Epithelial cell of esophagus (primary cell): ENCODE measurements at regions not wholly inside any gene's neighbourhood (a gene's known extent, or its start where the extent isn't known, plus 50 kb on each side); places are given as distances from the start of the nearest gene placed in this dataset.

Experiments used
- DNase-seq: peaks from one replicate; pipeline ENCODE4 v3.0.0; 2010; ENCODE audit warnings: low read depth
- H3K4me3 ChIP-seq: 2 replicates; pipeline ENCODE4 v1.5.1; 2011; ENCODE audit warnings: mild to moderate bottlenecking, low read length, control low read depth
- TF ChIP-seq, protein P1 (sequence below): IDR thresholded peaks from 2 replicates; pipeline ENCODE4 v1.5.1; 2011; ENCODE audit warnings: low read depth, mild to moderate bottlenecking, low read length, control low read depth, inconsistent platforms; ENCODE audit not compliant: insufficient read depth; ENCODE audit errors: missing control alignments

- no peak for DNase-seq
- H3K4me3 ChIP-seq = no peak overlapping the region
- TF ChIP-seq, protein P1, sequence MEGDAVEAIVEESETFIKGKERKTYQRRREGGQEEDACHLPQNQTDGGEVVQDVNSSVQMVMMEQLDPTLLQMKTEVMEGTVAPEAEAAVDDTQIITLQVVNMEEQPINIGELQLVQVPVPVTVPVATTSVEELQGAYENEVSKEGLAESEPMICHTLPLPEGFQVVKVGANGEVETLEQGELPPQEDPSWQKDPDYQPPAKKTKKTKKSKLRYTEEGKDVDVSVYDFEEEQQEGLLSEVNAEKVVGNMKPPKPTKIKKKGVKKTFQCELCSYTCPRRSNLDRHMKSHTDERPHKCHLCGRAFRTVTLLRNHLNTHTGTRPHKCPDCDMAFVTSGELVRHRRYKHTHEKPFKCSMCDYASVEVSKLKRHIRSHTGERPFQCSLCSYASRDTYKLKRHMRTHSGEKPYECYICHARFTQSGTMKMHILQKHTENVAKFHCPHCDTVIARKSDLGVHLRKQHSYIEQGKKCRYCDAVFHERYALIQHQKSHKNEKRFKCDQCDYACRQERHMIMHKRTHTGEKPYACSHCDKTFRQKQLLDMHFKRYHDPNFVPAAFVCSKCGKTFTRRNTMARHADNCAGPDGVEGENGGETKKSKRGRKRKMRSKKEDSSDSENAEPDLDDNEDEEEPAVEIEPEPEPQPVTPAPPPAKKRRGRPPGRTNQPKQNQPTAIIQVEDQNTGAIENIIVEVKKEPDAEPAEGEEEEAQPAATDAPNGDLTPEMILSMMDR = no peak
Observed at GRCh38 chr11:116418388-116419041, 354.3 kb downstream of the BUD13 start.

GRCh38 chr11:116416852-116417251, 355.9 kb downstream of the BUD13 start:
- DNase-seq = no peak
- TF ChIP-seq, protein P1 = no peak
- H3K4me3 ChIP-seq = no peak overlapping the region

DNA sequence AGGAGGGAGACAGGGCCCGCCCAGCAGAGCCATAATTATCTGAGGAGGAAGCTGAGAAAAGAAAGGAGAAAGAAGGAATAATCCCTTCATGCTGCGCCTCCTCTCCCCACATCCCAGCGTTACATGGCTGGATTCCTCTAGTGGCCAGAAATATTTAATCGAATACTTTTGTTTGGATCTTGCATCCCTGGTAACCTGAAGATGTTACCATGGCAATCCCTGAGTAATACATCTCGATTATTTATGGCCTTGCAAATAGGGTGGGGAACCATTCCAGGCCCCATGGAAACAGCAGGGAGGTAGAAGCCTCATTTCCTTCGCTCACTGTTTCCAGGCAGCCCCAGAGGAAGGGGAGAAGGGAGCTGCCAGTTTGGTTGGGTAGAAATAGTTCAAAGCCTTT, 357.7 kb downstream of the BUD13 start:
- TF ChIP-seq, protein P1 = no peak
- no peak for DNase-seq
- H3K4me3 ChIP-seq = no peak overlapping the region

- H3K4me3 ChIP-seq = no peak overlapping the region
- TF ChIP-seq, protein P1 = no peak
- no peak for DNase-seq
Observed at GRCh38 chr11:116414357-116414880, 358.4 kb downstream of the BUD13 start.

DNA sequence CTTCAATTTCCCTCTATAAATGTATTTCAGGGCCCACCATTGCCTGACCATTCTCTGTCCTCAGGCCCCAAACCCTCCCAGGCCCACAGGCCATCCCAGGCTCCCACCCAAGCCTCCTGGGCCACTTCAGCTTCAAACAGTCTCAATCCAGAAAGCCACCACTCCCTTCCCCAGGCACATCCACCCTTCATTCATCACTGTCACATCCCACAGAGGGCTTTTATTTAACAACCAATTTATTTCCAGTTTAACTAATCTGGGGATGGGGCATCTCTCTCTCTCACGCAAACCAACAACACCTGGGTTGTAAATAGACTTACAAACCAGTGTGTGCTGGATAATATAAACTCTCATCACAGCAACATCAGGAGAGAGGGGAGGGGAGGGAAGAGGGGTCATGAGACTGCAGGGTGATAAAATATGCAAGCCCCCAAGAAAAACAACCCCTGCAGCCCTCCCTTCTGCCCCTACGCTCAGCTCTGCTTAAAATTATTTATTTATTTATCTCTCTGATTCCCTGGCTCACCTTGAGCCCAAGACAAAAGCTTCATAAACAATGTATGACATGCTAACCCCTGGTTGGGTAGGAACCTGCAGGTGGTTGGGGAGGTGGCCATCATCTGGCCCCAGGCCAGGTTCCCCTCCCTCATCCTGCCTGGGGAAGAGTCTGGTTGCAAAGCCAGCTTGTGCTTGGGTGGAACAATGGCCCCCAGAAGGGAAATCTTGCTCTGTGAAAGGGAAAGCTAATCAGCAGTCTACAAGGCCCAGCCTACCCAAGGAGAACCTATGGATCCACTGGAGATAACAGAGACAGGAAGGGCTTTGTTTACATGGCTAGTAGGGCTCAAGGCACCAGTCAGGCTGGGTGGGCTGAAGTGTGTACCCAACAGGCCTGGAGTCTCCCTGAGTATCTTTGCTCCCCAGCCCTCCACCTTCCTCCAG, 359.2 kb downstream of the BUD13 start:
- no peak overlapping the region for H3K4me3 ChIP-seq
- DNase-seq = no peak
- TF ChIP-seq, protein P1 = no peak

DNA sequence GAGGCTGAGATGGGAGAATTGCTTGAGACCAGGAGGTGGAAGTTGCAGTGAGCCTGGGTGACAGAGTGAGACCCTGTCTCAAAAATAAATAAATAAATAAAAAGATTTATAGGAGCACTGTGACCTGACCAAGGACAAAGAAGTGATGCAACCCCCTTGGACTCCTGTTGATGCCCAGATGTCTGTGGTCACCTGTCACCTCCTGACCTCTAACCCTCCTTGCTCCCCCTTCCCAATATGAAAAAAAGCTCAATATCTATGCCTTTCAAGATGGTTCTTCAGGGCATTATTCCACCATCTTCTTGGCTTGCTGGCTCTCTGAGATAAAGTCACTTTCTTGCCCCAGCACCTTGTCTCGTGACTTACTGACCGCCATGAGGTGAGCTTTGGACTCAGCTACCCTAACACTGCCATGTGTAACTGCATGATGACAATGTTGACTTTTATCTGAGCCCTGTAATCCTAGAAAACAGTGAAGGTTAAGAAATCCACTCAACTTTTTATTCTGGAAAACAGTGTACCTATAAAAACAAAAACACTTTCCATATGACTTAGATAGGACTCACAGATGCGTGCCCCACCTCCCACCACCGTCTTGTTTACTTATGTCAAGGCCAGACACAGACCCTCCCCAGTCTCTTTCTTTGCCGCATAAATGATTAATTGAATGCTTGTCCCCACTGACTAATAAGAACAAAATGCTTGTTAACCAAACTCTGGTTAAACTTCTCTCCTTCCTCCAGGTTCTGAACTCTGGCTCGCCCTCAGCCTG, 360.5 kb downstream of the BUD13 start:
- no peak overlapping the region for H3K4me3 ChIP-seq
- DNase-seq = no peak
- TF ChIP-seq, protein P1 = no peak
